Gastroesophageal sphincter (tissue), 3 donors: ENCODE measurements at regions not wholly inside any gene's neighbourhood (a gene's known extent, or its start where the extent isn't known, plus 50 kb on each side); places are given as distances from the start of the nearest gene placed in this dataset.

Experiments used
- POLR2A ChIP-seq, 2 donors: fragments of 450-650 bp; IDR thresholded peaks; one replicate each; pipeline ENCODE4 v1.6.1; 2017; ENCODE audit warnings: antibody characterized with exemption in 2 of 2, mild to moderate bottlenecking in 2 of 2, moderate library complexity in 1 of 2
- TF ChIP-seq, protein P1 (sequence below), 4 experiments: fragments of 200-600 bp in 2 of 4; fragments of 450-650 bp in 2 of 4; sonication (generic) in 1 of 4; IDR thresholded peaks; one replicate each; pipeline ENCODE4 v1.5.1; 2017 to 2019; ENCODE audit warnings: antibody characterized with exemption in 4 of 4, mild to moderate bottlenecking in 2 of 4, moderate library complexity in 2 of 4

- TF ChIP-seq, protein P1, sequence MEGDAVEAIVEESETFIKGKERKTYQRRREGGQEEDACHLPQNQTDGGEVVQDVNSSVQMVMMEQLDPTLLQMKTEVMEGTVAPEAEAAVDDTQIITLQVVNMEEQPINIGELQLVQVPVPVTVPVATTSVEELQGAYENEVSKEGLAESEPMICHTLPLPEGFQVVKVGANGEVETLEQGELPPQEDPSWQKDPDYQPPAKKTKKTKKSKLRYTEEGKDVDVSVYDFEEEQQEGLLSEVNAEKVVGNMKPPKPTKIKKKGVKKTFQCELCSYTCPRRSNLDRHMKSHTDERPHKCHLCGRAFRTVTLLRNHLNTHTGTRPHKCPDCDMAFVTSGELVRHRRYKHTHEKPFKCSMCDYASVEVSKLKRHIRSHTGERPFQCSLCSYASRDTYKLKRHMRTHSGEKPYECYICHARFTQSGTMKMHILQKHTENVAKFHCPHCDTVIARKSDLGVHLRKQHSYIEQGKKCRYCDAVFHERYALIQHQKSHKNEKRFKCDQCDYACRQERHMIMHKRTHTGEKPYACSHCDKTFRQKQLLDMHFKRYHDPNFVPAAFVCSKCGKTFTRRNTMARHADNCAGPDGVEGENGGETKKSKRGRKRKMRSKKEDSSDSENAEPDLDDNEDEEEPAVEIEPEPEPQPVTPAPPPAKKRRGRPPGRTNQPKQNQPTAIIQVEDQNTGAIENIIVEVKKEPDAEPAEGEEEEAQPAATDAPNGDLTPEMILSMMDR (IDR thresholded peaks at IDR 0.05): no peak
- no peak for TF ChIP-seq POLR2A (IDR thresholded peaks at IDR 0.05)
Measured at GRCh38 chr1:166671627-166672026, 167.6 kb upstream of the POGK start.
